ENCODE measurements at regions not wholly inside any gene's neighbourhood (a gene's known extent, or its start where the extent isn't known, plus 50 kb on each side); places are given as distances from the start of the nearest gene placed in this dataset.
A peak's percentile ranks its signal among the peaks of the same experiment; 100 is the strongest.

- Histone ChIP-seq H3K9ac (ENCODE audit: low read length) (no peak overlapping the region), H3K4me1 (ENCODE audit: insufficient read depth, low read length) (no peaks in the 10 kb centered on the region), H3K4me2 (ENCODE audit: low read length) (no peak overlapping the region), H3K36me3 (ENCODE audit: low read depth, low read length) (peaks cover 7% of the 10 kb centered on the region), H3K9me3 (ENCODE audit: low read length) (no peaks in the 10 kb centered on the region), H3K27ac (ENCODE audit: low read length) (no peak overlapping the region), H4K20me1 (ENCODE audit: low read length) (no peaks in the 10 kb centered on the region), H3F3A (ENCODE audit: low read length, unreplicated experiment) (no peaks in the 10 kb centered on the region), H3K79me2 (ENCODE audit: low read length) (no peaks in the 10 kb centered on the region), H3K27me3 (ENCODE audit: low read length) (no peaks in the 10 kb centered on the region), H3K9me2 (replicated peaks; ENCODE audit: low read length) (no peaks in the 10 kb centered on the region), H2AFZ (ENCODE audit: low read length) (no peak overlapping the region), H3K4me3 (ENCODE audit: low read length) (no peak overlapping the region)
- TF ChIP-seq CTCF (conservative IDR thresholded peaks at IDR 0.05; ENCODE audit: low read depth, low read length) (peak; percentile 61), EZH2phosphoT487 (IDR thresholded peaks at IDR 0.05; ENCODE audit: borderline replicate concordance, low read length) (no peak)
- peak; percentile 46 for ATAC-seq
- ChIA-PET CTCF (interaction anchor here (1.0 kb wide), 1 partner anchor 377 kb away, joined by 3 read pairs; no protein-coding TSS in a partner anchor), POLR2A (ENCODE audit: unreplicated experiment) (interaction anchor here (0.6 kb wide), 1 partner anchor 218 kb away, joined by 3 read pairs; no protein-coding TSS in a partner anchor)
- DNase-seq = peak; percentile 81
- intact Hi-C loops (cut with micrococcal nuclease) = loop anchor here (1.0 to 5.0 kb wide), 4 partner anchors 65 to 377 kb away; no protein-coding TSS in a partner anchor
- BruUV-seq (replicated peaks) = no TSS peak
These were observed 197.0 kb downstream of the UTRN start for GRCh38 chr6:144482142-144482541.

GRCh38 chr6:144485531-144485930, 200.4 kb downstream of the UTRN start:
- no peaks in the 10 kb centered on the region for H3K79me2 ChIP-seq (ENCODE audit: low read length)
- no peak overlapping the region for H3K4me2 ChIP-seq (ENCODE audit: low read length)
- no peaks in the 10 kb centered on the region for H4K20me1 ChIP-seq (ENCODE audit: low read length)
- no peak overlapping the region for H3K4me3 ChIP-seq (ENCODE audit: low read length)
- H3K9ac ChIP-seq (ENCODE audit: low read length) = no peak overlapping the region
- ChIA-PET CTCF (no interaction called here), POLR2A (ENCODE audit: unreplicated experiment) (no interaction called here)
- H3F3A ChIP-seq (ENCODE audit: low read length, unreplicated experiment) = no peaks in the 10 kb centered on the region
- peaks cover 3% of the 10 kb centered on the region; the same call in 1 of the 2 replicates for H3K36me3 ChIP-seq (ENCODE audit: low read depth, low read length)
- intact Hi-C loops (cut with micrococcal nuclease) = no loop called here
- H3K27me3 ChIP-seq (ENCODE audit: low read length) = no peaks in the 10 kb centered on the region
- no peaks in the 10 kb centered on the region for H3K4me1 ChIP-seq (ENCODE audit: insufficient read depth, low read length)
- H3K9me2 ChIP-seq (replicated peaks; ENCODE audit: low read length) = no peaks in the 10 kb centered on the region
- no peaks in the 10 kb centered on the region for H3K9me3 ChIP-seq (ENCODE audit: low read length)
- no TSS peak for BruUV-seq (replicated peaks)
- H2AFZ ChIP-seq (ENCODE audit: low read length) = no peak overlapping the region
- DNase-seq (no peak), ATAC-seq (no peak)
- no peak for TF ChIP-seq CTCF (conservative IDR thresholded peaks at IDR 0.05; ENCODE audit: low read depth, low read length)
- no peak for TF ChIP-seq EZH2 (IDR thresholded peaks at IDR 0.05; ENCODE audit: low read length, unreplicated experiment)
- no peak for TF ChIP-seq EZH2phosphoT487 (IDR thresholded peaks at IDR 0.05; ENCODE audit: borderline replicate concordance, low read length)
- no peak overlapping the region for H3K27ac ChIP-seq (ENCODE audit: low read length)

GRCh38 chr6:144488590-144488989, 203.5 kb downstream of the UTRN start:
- ChIA-PET POLR2A (ENCODE audit: unreplicated experiment) (no interaction called here), CTCF (no interaction called here)
- H3K4me2 ChIP-seq (ENCODE audit: low read length) = no peak overlapping the region
- H3K36me3 ChIP-seq (ENCODE audit: low read depth, low read length) = peaks cover 3% of the 10 kb centered on the region; the same call in 1 of the 2 replicates
- H3K27me3 ChIP-seq (ENCODE audit: low read length) = no peaks in the 10 kb centered on the region
- no peak overlapping the region for H2AFZ ChIP-seq (ENCODE audit: low read length)
- no peak overlapping the region for H3K4me3 ChIP-seq (ENCODE audit: low read length)
- H3K4me1 ChIP-seq (ENCODE audit: insufficient read depth, low read length) = peaks cover 10% of the 10 kb centered on the region
- no peaks in the 10 kb centered on the region for H3F3A ChIP-seq (ENCODE audit: low read length, unreplicated experiment)
- no peak overlapping the region for H3K9ac ChIP-seq (ENCODE audit: low read length)
- no peaks in the 10 kb centered on the region for H3K9me3 ChIP-seq (ENCODE audit: low read length)
- ATAC-seq = no peak
- no TSS peak for BruUV-seq (replicated peaks)
- H3K79me2 ChIP-seq (ENCODE audit: low read length) = no peaks in the 10 kb centered on the region
- intact Hi-C loops (cut with micrococcal nuclease) = no loop called here
- H3K27ac ChIP-seq (ENCODE audit: low read length) = no peak overlapping the region
- H3K9me2 ChIP-seq (replicated peaks; ENCODE audit: low read length) = no peaks in the 10 kb centered on the region
- no peaks in the 10 kb centered on the region for H4K20me1 ChIP-seq (ENCODE audit: low read length)
- TF ChIP-seq EZH2 (IDR thresholded peaks at IDR 0.05; ENCODE audit: low read length, unreplicated experiment) = no peak
- TF ChIP-seq CTCF (conservative IDR thresholded peaks at IDR 0.05; ENCODE audit: low read depth, low read length) = no peak
- no peak for TF ChIP-seq EZH2phosphoT487 (IDR thresholded peaks at IDR 0.05; ENCODE audit: borderline replicate concordance, low read length)
- DNase-seq = no peak

All from PC-3 (cell line).